ENCODE measurements at regions not wholly inside any gene's neighbourhood (a gene's known extent, or its start where the extent isn't known, plus 50 kb on each side); places are given as distances from the start of the nearest gene placed in this dataset.
"Not testable (repeated sequence)": the region's sequence is repeated elsewhere in the genome, so short reads cannot be mapped to it uniquely, and the experiment has no call there.

DNA sequence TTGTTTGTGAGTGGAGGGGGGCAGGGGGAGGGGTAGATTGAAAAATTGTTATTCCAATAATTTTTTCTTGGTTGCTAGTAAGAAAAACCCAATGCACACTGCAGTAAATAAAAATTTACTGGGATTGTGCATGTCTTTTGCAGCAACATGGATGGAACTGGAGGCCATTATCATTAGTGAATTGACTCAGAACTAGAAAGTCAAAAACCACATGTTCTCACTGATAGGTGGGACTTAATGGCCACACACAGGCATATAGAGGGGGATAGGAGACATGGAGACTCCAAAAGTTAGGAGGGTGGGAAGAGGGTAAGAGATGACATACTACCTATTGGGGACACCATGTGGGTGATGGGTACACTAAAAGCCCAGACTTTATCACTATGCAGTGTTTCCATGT is 67.2 kb downstream of the BUB3 start:
- intact Hi-C loops (cut with DNase I, micrococcal nuclease) = no loop called here
- no peak for ATAC-seq
- no peak for DNase-seq

GRCh38 chr10:123222832-123223231 is 68.6 kb downstream of the BUB3 start:
- intact Hi-C loops (cut with DNase I, micrococcal nuclease) = no loop called here
- ATAC-seq = peak; percentile 86
- no peak for DNase-seq

DNA sequence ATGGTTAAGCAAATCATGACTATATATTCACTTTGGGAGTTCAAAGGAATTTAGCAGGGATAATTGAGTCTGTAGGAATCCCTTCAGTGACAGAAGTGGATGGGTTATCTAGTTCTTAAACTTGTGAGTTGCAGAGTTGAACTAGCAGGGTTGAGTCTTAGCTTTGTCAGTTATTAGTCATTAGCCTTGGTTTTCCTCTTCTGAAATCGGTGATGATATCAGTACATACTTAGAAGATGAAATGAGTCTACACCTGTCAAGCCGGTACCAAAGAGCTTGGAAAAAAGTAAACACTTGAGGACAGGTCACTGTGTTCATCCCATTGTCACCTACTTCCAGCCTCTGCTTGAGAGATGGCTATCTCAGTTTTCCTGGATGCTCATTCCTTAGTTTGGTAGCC is 73.5 kb downstream of the BUB3 start:
- ATAC-seq (no peak), DNase-seq (no peak)
- intact Hi-C loops (cut with DNase I, micrococcal nuclease) = no loop called here

GRCh38 chr10:123229927-123230630 is 75.9 kb downstream of the BUB3 start:
- no peak for ATAC-seq
- intact Hi-C loops (cut with DNase I, micrococcal nuclease) = no loop called here
- no peak for DNase-seq

DNA sequence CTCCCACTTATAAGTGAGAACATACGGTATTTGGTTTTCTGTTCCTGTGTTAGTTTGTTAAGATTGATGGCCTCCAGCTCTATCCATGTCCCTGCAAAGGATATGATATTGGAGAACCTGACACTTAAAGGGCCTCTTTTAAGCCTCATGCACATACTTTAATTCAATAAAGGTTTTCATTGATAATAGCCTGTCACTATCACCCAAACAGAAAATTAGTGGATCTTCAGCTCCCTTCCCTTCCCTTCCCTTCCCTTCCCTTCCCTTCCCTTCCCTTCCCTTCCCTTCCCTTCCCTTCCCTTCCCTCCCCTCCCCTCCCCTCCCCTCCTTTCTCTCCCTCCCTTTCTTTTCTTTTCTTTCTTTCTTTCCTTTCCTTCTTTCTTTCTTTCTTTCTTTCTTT is 78.7 kb downstream of the BUB3 start:
- intact Hi-C loops (cut with DNase I, micrococcal nuclease); ATAC-seq; DNase-seq: not testable (repeated sequence)

DNA sequence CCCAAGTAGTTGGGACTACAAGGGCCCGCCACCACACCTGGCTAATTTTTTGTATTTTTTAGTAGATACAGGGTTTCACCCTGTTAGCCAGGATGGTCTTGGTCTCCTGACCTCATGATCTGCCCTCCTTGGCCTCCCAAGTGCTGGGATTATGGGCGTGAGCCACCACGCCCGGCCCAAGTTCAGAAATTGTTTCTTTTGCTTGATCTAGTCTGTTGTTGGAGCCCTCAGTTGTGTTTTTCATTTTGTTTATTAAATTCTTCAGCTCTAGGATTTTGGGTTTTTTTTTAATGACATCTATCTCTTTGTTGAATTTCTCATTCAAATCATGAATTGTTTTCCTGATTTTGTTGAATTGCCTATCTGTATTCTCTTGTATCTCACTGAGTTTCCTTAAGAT is 80.8 kb downstream of the BUB3 start:
- intact Hi-C loops (cut with DNase I, micrococcal nuclease); ATAC-seq; DNase-seq: not testable (repeated sequence)

- DNase-seq = no peak
- no peak for ATAC-seq
- intact Hi-C loops (cut with DNase I, micrococcal nuclease) = no loop called here
These were observed 81.9 kb downstream of the BUB3 start for GRCh38 chr10:123236126-123236525.

GRCh38 chr10:123240250-123240649 is 86.0 kb downstream of the BUB3 start:
- intact Hi-C loops (cut with DNase I, micrococcal nuclease) = no loop called here

GRCh38 chr10:123240776-123241175 is 86.6 kb downstream of the BUB3 start:
- no peak for ATAC-seq
- intact Hi-C loops (cut with DNase I, micrococcal nuclease) = no loop called here
- DNase-seq = no peak

More at GRCh38 chr10:123240250-123240649, 86.0 kb downstream of the BUB3 start:
- ATAC-seq = no peak
- DNase-seq = no peak

GRCh38 chr10:123241391-123242141 is 87.4 kb downstream of the BUB3 start:
- intact Hi-C loops (cut with DNase I, micrococcal nuclease) = no loop called here
- peak in 1 of 2 donors; percentile 9 for DNase-seq
- peak; percentile 68 for ATAC-seq

- intact Hi-C loops (cut with DNase I, micrococcal nuclease) = no loop called here
- DNase-seq = no peak
- ATAC-seq = no peak
These were observed 90.5 kb downstream of the BUB3 start for GRCh38 chr10:123244747-123245146.

- DNase-seq = no peak
- intact Hi-C loops (cut with DNase I, micrococcal nuclease) = no loop called here
- ATAC-seq = no peak
These were observed 91.1 kb downstream of the BUB3 start for GRCh38 chr10:123245264-123245663.

DNA sequence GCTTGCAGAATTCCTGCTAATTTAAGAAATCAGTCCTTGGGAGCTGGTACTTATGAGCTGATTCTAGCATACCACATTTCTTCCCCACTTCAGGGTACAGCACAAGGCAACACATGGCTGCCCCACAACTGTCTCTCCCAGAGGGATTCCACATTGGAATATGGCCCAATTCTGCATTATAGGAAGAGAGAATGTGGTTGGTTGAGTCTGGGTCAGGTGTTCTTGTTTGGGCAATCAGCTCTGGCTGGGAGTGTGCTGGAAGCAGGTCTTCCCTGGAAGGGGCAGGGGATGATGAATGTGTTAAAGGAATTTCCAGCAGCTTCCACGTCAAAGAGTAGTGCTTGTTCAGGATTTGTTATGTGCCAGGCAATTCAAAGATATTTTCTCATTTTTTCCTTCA is 95.7 kb downstream of the BUB3 start:
- no peak for DNase-seq
- ATAC-seq = no peak
- intact Hi-C loops (cut with DNase I, micrococcal nuclease) = no loop called here

DNA sequence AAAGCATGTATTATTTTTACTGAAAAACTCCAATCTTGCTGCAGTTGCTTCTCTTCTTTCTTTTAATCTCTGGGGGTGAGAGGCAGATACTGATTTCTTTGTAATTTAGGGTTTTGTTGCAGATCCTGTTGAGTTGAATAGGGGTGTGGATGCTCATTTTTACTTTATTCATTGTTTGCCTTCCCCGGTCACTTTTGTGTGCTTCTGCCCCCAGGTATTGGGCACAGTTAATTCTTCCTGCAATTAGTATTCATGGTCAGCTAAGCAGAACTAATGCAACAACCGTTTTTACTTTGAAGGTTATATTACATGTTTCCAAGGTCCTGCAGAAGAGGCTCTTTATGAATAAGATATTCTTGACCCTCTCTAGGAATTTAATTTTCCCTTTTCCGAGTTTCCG is 96.4 kb downstream of the BUB3 start:
- ATAC-seq (no peak), DNase-seq (no peak)
- intact Hi-C loops (cut with DNase I, micrococcal nuclease) = no loop called here

GRCh38 chr10:123252779-123253178 is 98.6 kb downstream of the BUB3 start:
- ATAC-seq = no peak
- DNase-seq = no peak
- intact Hi-C loops (cut with DNase I, micrococcal nuclease) = no loop called here

DNA sequence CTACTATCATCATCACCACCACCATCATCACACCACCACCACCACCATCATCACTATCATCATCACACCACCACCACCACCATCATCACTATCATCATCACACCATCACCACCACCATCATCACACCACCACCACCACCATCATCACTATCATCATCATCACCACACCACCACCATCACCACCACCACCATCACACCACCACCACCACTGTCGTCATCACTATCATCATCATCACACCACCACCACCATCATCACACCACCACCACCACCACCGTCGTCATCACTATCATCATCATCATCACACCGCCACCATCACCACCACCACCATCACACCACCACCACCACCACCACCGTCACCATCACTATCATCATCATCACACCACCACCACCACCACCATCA is 100.1 kb downstream of the BUB3 start:
- ATAC-seq, DNase-seq: not testable (repeated sequence)

DNA sequence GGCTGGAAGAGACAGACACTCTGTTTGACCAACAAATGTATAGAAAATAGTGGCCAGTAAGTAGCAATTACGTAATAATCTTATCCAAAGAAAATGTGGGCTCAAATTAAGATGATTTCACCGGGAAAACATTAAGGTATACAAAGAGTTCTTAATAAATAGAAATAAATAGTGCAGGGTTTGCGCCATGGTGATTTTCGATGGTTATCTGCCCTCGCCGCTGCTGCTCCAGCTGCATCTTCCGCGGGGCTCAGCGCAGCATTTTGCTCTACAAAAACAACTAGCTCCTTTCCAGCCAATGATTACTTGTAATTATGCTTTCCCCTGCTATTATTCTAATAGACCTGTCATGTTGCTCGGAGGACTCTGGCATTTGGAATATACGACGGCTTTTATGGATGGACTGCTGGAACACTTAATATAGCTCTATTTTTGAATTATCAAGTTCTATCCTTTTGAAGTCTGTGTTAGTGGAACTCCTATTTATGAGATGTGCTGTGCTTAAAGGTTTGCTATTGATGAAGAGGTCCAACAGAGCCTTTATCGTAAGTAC is 103.8 kb downstream of the BUB3 start:
- ATAC-seq (no peak), DNase-seq (no peak)
- intact Hi-C loops (cut with DNase I, micrococcal nuclease) = no loop called here

More for the DNA sequence above, 100.1 kb downstream of the BUB3 start:
- intact Hi-C loops (cut with DNase I, micrococcal nuclease) = not testable (repeated sequence)

DNA sequence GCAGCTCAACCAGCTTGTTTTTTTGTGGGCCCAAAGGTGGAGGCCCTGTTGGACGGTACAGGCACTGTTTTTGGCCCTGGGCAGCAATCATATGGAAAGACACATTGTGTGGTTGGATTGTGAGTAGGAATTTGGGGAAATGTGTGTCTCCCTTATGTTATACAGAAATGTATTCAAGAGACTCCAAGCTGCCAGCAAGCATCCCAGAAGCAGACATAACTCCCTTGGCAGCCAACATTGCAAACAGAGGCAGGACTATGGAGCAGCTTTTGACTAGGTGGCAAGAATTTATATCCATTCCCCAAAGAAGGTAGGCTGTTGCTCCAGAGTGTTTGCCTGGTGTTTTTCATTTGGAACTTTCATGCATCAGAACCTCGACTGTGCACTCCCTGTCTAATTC is 104.9 kb downstream of the BUB3 start:
- DNase-seq = no peak
- intact Hi-C loops (cut with DNase I, micrococcal nuclease) = no loop called here
- ATAC-seq = no peak

DNA sequence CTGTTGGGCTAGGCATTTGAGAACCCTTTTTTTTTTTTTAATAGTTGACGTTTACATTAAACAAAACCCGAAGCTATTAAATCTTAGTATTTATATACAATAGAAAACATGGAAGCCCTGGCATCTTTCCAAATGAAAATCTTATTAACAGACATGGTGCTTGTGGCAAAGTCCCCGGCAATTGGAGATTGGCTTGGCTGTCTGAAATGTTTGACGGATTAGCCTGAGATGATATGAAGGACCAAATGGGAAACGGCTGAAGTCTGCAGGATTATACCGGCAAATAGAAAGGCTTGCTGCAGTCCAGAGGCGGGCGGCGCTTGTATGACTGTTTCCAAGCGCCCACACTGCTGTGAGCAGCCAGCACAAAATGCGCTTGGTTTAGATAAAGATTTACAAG is 105.6 kb downstream of the BUB3 start:
- no peak for DNase-seq
- intact Hi-C loops (cut with DNase I, micrococcal nuclease) = no loop called here
- ATAC-seq = no peak

- intact Hi-C loops (cut with DNase I, micrococcal nuclease) = no loop called here
- DNase-seq = no peak
- ATAC-seq = no peak
These were observed 108.3 kb downstream of the BUB3 start for GRCh38 chr10:123262456-123262855.

Data from left colon (tissue), 2 donors.